GM19468 (cell line): ENCODE measurements at regions not wholly inside any gene's neighbourhood (a gene's known extent, or its start where the extent isn't known, plus 50 kb on each side); places are given as distances from the start of the nearest gene placed in this dataset.
"Not testable (repeated sequence)": the region's sequence is repeated elsewhere in the genome, so short reads cannot be mapped to it uniquely, and the experiment has no call there.

ENCODE experiments used
- ATAC-seq: cut with Tn5 transposase; IDR thresholded peaks from one replicate; pipeline ENCODE4 v1.9.1; 2021; ENCODE audit warnings: mild to moderate bottlenecking, moderate library complexity, moderate number of reproducible peaks; ENCODE audit not compliant: unreplicated experiment; ENCODE audit errors: extremely low read depth

GRCh38 chr10:23918090-23918723 lies 290.7 kb upstream of the KIAA1217 start:
- no peak for ATAC-seq

- ATAC-seq, result no peak
Measured at GRCh38 chr10:23918839-23919238, 290.1 kb upstream of the KIAA1217 start.

GRCh38 chr10:23927576-23928325 lies 281.2 kb upstream of the KIAA1217 start:
- ATAC-seq, result no peak

GRCh38 chr10:23934023-23934422 lies 274.9 kb upstream of the KIAA1217 start:
- not testable (repeated sequence) for ATAC-seq

GRCh38 chr10:23945845-23946244 lies 263.1 kb upstream of the KIAA1217 start:
- ATAC-seq, result no peak

- ATAC-seq, result no peak
Measured at GRCh38 chr10:23951841-23952240, 257.1 kb upstream of the KIAA1217 start.

- no peak for ATAC-seq
Measured at GRCh38 chr10:23955456-23956225, 253.3 kb upstream of the KIAA1217 start.

GRCh38 chr10:23965123-23965522 lies 243.8 kb upstream of the KIAA1217 start:
- ATAC-seq, result no peak

GRCh38 chr10:23965880-23966279 lies 243.1 kb upstream of the KIAA1217 start:
- no peak for ATAC-seq

GRCh38 chr10:23966504-23967051 lies 242.4 kb upstream of the KIAA1217 start:
- no peak for ATAC-seq

GRCh38 chr10:23968301-23968700 lies 240.6 kb upstream of the KIAA1217 start:
- no peak for ATAC-seq

GRCh38 chr10:23974746-23975272 lies 234.1 kb upstream of the KIAA1217 start:
- no peak for ATAC-seq

GRCh38 chr10:23975431-23975830 lies 233.5 kb upstream of the KIAA1217 start:
- ATAC-seq, result no peak

- ATAC-seq, result no peak
Measured at GRCh38 chr10:23976275-23976674, 232.7 kb upstream of the KIAA1217 start.

GRCh38 chr10:23978317-23978716 lies 230.6 kb upstream of the KIAA1217 start:
- no peak for ATAC-seq

- no peak for ATAC-seq
Measured at GRCh38 chr10:23980094-23980493, 228.8 kb upstream of the KIAA1217 start.

- ATAC-seq, result no peak
Measured at GRCh38 chr10:23981520-23982309, 227.2 kb upstream of the KIAA1217 start.

GRCh38 chr10:23984405-23984804 lies 224.5 kb upstream of the KIAA1217 start:
- ATAC-seq, result not testable (repeated sequence)

GRCh38 chr10:23988006-23988405 lies 220.9 kb upstream of the KIAA1217 start:
- ATAC-seq, result no peak
